HCT116 (cell line): ENCODE measurements at regions not wholly inside any gene's neighbourhood (a gene's known extent, or its start where the extent isn't known, plus 50 kb on each side); places are given as distances from the start of the nearest gene placed in this dataset.

Source experiments
- CBX3 ChIP-seq: IDR thresholded peaks from 2 replicates; pipeline ENCODE4 v1.6.1; 2012; ENCODE audit warnings: low read depth
- CTCF ChIP-seq, 3 experiments: fragments of 200-600 bp in 1 of 3; sonication (generic) in 1 of 3; IDR thresholded peaks in 2 of 3; conservative IDR thresholded peaks in 1 of 3; 2 replicates each; pipeline ENCODE4 v1.5.1; 2012 to 2017; ENCODE audit warnings: low read depth in 2 of 3, low read length in 2 of 3, antibody characterized with exemption in 1 of 3, borderline replicate concordance in 1 of 3, control low read depth in 1 of 3, mild to moderate bottlenecking in 1 of 3, mixed read lengths in 1 of 3, mixed run types in 1 of 3, moderate library complexity in 1 of 3; ENCODE audit not compliant: insufficient read depth in 1 of 3
- JUND ChIP-seq: IDR thresholded peaks from 2 replicates; pipeline ENCODE4 v1.6.1; 2012
- MAX ChIP-seq: IDR thresholded peaks from 2 replicates; pipeline ENCODE4 v1.6.1; 2012
- POLR2A ChIP-seq: IDR thresholded peaks from 2 replicates; pipeline ENCODE4 v1.7.0; 2011; ENCODE audit warnings: borderline replicate concordance; ENCODE audit not compliant: insufficient read depth, insufficient read length; ENCODE audit errors: extremely low read depth
- POLR2AphosphoS5 ChIP-seq: IDR thresholded peaks from 2 replicates; pipeline ENCODE4 v1.6.1; 2011; ENCODE audit warnings: mild to moderate bottlenecking, low read depth, low read length, moderate library complexity
- RAD21 ChIP-seq: IDR thresholded peaks from 2 replicates; pipeline ENCODE4 v1.6.1; 2012; ENCODE audit warnings: low read depth, mild to moderate bottlenecking
- REST ChIP-seq: IDR thresholded peaks from 2 replicates; pipeline ENCODE4 v1.6.1; 2012; ENCODE audit warnings: low read depth
- SIN3A ChIP-seq: IDR thresholded peaks from 2 replicates; pipeline ENCODE4 v1.6.1; 2012; ENCODE audit warnings: low read depth
- SP1 ChIP-seq: IDR thresholded peaks from 2 replicates; pipeline ENCODE4 v1.6.1; 2012; ENCODE audit warnings: low read depth
- ZBTB33 ChIP-seq: IDR thresholded peaks from 2 replicates; pipeline ENCODE4 v1.6.1; 2011; ENCODE audit warnings: mild to moderate bottlenecking, low read length, moderate library complexity; ENCODE audit not compliant: insufficient replicate concordance; ENCODE audit errors: extremely low read depth
- ZNF274 ChIP-seq: fragments of 200-500 bp; sonication (Bioruptor generic); IDR thresholded peaks from 2 replicates; pipeline ENCODE4 v1.6.1; 2014; ENCODE audit warnings: mild to moderate bottlenecking, low read depth, low read length, inconsistent platforms

- TF ChIP-seq MAX: no peak
- no peak for TF ChIP-seq CTCF (IDR thresholded peaks at IDR 0.05 in 2 of 3, conservative IDR thresholded peaks at IDR 0.05 in 1 of 3; ENCODE audit: borderline replicate concordance in 1 of 3, insufficient read depth in 1 of 3, low read depth in 2 of 3, low read length in 2 of 3)
- TF ChIP-seq RAD21: no peak
- no peak for TF ChIP-seq ZNF274
- no peak for TF ChIP-seq SIN3A
- TF ChIP-seq POLR2A: no peak
- no peak for TF ChIP-seq REST
- no peak for TF ChIP-seq JUND
- TF ChIP-seq SP1: no peak
- no peak for TF ChIP-seq POLR2AphosphoS5
- no peak for TF ChIP-seq ZBTB33
- TF ChIP-seq CBX3: no peak
These were observed 49.9 kb downstream of the CHRM3 start for GRCh38 chr1:239436286-239436685.
